H9 (cell line): ENCODE measurements at regions not wholly inside any gene's neighbourhood (a gene's known extent, or its start where the extent isn't known, plus 50 kb on each side); places are given as distances from the start of the nearest gene placed in this dataset.

ENCODE experiments used
- DNase-seq: peaks from one replicate; pipeline ENCODE4 v3.0.0-alpha.2; 2017
- H2AFZ ChIP-seq: one replicate; pipeline ENCODE4 v1.6.1; 2013; ENCODE audit warnings: mild to moderate bottlenecking, low read length, control low read depth, moderate library complexity
- H2AK5ac ChIP-seq: 2 replicates; pipeline ENCODE4 v1.6.1; 2013; ENCODE audit warnings: low read length, control low read depth, mixed read lengths; ENCODE audit not compliant: insufficient read length
- H2BK120ac ChIP-seq: one replicate; pipeline ENCODE4 v1.6.1; 2013; ENCODE audit warnings: low read depth, mild to moderate bottlenecking, low read length, control low read depth, inconsistent platforms; ENCODE audit not compliant: poor library complexity, severe bottlenecking
- H2BK12ac ChIP-seq: 2 replicates; pipeline ENCODE4 v1.6.1; 2013; ENCODE audit warnings: low read length, control low read depth, mixed read lengths, low read depth; ENCODE audit not compliant: insufficient read length
- H2BK15ac ChIP-seq: 2 replicates; pipeline ENCODE4 v1.6.1; 2013; ENCODE audit warnings: low read depth, low read length, control low read depth
- H2BK20ac ChIP-seq: one replicate; pipeline ENCODE4 v1.6.1; 2013; ENCODE audit warnings: low read depth, mild to moderate bottlenecking, low read length, control low read depth, inconsistent platforms; ENCODE audit not compliant: poor library complexity, severe bottlenecking
- H2BK5ac ChIP-seq: 2 replicates; pipeline ENCODE4 v1.6.1; 2013; ENCODE audit warnings: low read length, control low read depth, mixed read lengths; ENCODE audit not compliant: insufficient read length
- H3K14ac ChIP-seq: 2 replicates; pipeline ENCODE4 v1.6.1; 2013; ENCODE audit warnings: low read length, control low read depth; ENCODE audit not compliant: insufficient read depth
- H3K18ac ChIP-seq: 2 replicates; pipeline ENCODE4 v1.6.1; 2013; ENCODE audit warnings: low read depth, mild to moderate bottlenecking, mixed read lengths, low read length, control low read depth; ENCODE audit not compliant: insufficient read length
- H3K23ac ChIP-seq: 2 replicates; pipeline ENCODE4 v1.6.1; 2013; ENCODE audit warnings: low read length, control low read depth, mixed read lengths, low read depth; ENCODE audit not compliant: insufficient read length
- H3K23me2 ChIP-seq: 2 replicates; pipeline ENCODE4 v1.6.1; 2013; ENCODE audit warnings: low read depth, mild to moderate bottlenecking, mixed read lengths, low read length, control low read depth; ENCODE audit not compliant: insufficient read length, poor library complexity, severe bottlenecking
- H3K27ac ChIP-seq: 2 replicates; pipeline ENCODE4 v1.5.1; 2013; ENCODE audit warnings: low read length, control low read depth, mixed read lengths, low read depth; ENCODE audit not compliant: insufficient read length
- H3K27me3 ChIP-seq: 2 replicates; pipeline ENCODE4 v1.6.1; 2013; ENCODE audit warnings: low read length, control low read depth, inconsistent platforms; ENCODE audit not compliant: insufficient read depth
- H3K4ac ChIP-seq: 2 replicates; pipeline ENCODE4 v1.6.1; 2013; ENCODE audit warnings: low read depth, mild to moderate bottlenecking, control low read depth, inconsistent platforms, low read length, moderate library complexity
- H3K4me1 ChIP-seq: 2 replicates; pipeline ENCODE4 v1.6.1; 2013; ENCODE audit warnings: low read length, control low read depth, inconsistent platforms; ENCODE audit not compliant: insufficient read depth
- H3K4me2 ChIP-seq: 2 replicates; pipeline ENCODE4 v1.6.1; 2013; ENCODE audit warnings: low read length, control low read depth, mixed read lengths; ENCODE audit not compliant: insufficient read length, insufficient read depth
- H3K56ac ChIP-seq: 2 replicates; pipeline ENCODE4 v1.6.1; 2013; ENCODE audit warnings: low read depth, mild to moderate bottlenecking, mixed read lengths, low read length, control low read depth; ENCODE audit not compliant: insufficient read length
- H3K79me1 ChIP-seq: 2 replicates; pipeline ENCODE4 v1.6.1; 2013; ENCODE audit warnings: low read depth, mild to moderate bottlenecking, moderate library complexity, low read length, control low read depth, inconsistent platforms; ENCODE audit not compliant: insufficient read depth, poor library complexity, severe bottlenecking
- H3K79me2 ChIP-seq: 2 replicates; pipeline ENCODE4 v1.6.1; 2013; ENCODE audit warnings: low read length, control low read depth, inconsistent platforms; ENCODE audit not compliant: insufficient read depth
- H3K9ac ChIP-seq: 2 replicates; pipeline ENCODE4 v1.6.1; 2013; ENCODE audit warnings: low read length, control low read depth, mixed read lengths; ENCODE audit not compliant: insufficient read length; ENCODE audit errors: extremely low read depth
- H3K9me3 ChIP-seq: one replicate; pipeline ENCODE4 v1.6.1; 2013; ENCODE audit warnings: low read depth, low read length, inconsistent platforms; ENCODE audit not compliant: control insufficient read depth
- H3T11ph ChIP-seq: one replicate; pipeline ENCODE4 v1.6.1; 2013; ENCODE audit warnings: mild to moderate bottlenecking, low read length, control low read depth, inconsistent platforms
- H4K20me1 ChIP-seq: one replicate; pipeline ENCODE4 v1.6.1; 2013; ENCODE audit not compliant: control insufficient read depth, insufficient read length, insufficient read depth
- H4K5ac ChIP-seq: 2 replicates; pipeline ENCODE4 v1.6.1; 2013; ENCODE audit warnings: low read depth, mild to moderate bottlenecking, mixed read lengths, low read length, control low read depth; ENCODE audit not compliant: insufficient read length
- H4K8ac ChIP-seq: replicated peaks from 2 replicates; pipeline ENCODE4 v1.6.1; 2013; ENCODE audit warnings: low read length, control low read depth, mixed read lengths, low read depth; ENCODE audit not compliant: insufficient read length
- H4K91ac ChIP-seq: 2 replicates; pipeline ENCODE4 v1.6.1; 2013; ENCODE audit warnings: low read depth, mild to moderate bottlenecking, moderate library complexity, mixed read lengths, low read length, control low read depth; ENCODE audit not compliant: insufficient read length
- H3K27ac Mint-ChIP-seq, 3 experiments: 2 replicates in 2 of 3; 3 replicates in 1 of 3; pipeline ENCODE4 v1.8.0; 2020 to 2021; ENCODE audit warnings: mixed read lengths in 3 of 3, mild to moderate bottlenecking in 1 of 3, moderate library complexity in 1 of 3
- H3K27me3 Mint-ChIP-seq: 2 replicates; pipeline ENCODE4 v1.8.0; 2021; ENCODE audit warnings: low read depth, mild to moderate bottlenecking, moderate library complexity, mixed read lengths
- H3K36me3 Mint-ChIP-seq, 3 experiments: 2 replicates in 2 of 3; 3 replicates in 1 of 3; pipeline ENCODE4 v1.8.0; 2020 to 2021; ENCODE audit warnings: low read depth in 3 of 3, mixed read lengths in 3 of 3; ENCODE audit not compliant: insufficient read depth in 1 of 3
- H3K4me1 Mint-ChIP-seq, 2 experiments: 2 replicates each; pipeline ENCODE4 v1.8.0; 2020; ENCODE audit warnings: mixed read lengths in 2 of 2
- H3K4me3 Mint-ChIP-seq, 2 experiments: 2 replicates in 1 of 2; 3 replicates in 1 of 2; pipeline ENCODE4 v1.8.0; 2020 to 2021; ENCODE audit warnings: mild to moderate bottlenecking in 2 of 2, mixed read lengths in 2 of 2, moderate library complexity in 1 of 2
- H3K9me3 Mint-ChIP-seq, 2 experiments: 2 replicates in 1 of 2; 3 replicates in 1 of 2; pipeline ENCODE4 v1.8.0; 2020; ENCODE audit warnings: mild to moderate bottlenecking in 2 of 2, mixed read lengths in 2 of 2, moderate library complexity in 1 of 2
- CTCF ChIP-seq: fragments of 200-600 bp; sonication (generic); conservative IDR thresholded peaks from 3 replicates; pipeline ENCODE4 v1.8.0; 2021; ENCODE audit warnings: antibody characterized with exemption, mild to moderate bottlenecking
- WGBS: extraction: QIAGEN DNeasy Blood & Tissue Kit; methylation state at CpG from one replicate; pipeline ENCODE4 v1.1.7; 2013; ENCODE audit warnings: missing lambda C conversion rate, low lambda C conversion rate, mixed read lengths; ENCODE audit not compliant: insufficient read length; ENCODE audit errors: extremely low coverage; 5-methylcytosine and 5-hydroxymethylcytosine counted together

DNA sequence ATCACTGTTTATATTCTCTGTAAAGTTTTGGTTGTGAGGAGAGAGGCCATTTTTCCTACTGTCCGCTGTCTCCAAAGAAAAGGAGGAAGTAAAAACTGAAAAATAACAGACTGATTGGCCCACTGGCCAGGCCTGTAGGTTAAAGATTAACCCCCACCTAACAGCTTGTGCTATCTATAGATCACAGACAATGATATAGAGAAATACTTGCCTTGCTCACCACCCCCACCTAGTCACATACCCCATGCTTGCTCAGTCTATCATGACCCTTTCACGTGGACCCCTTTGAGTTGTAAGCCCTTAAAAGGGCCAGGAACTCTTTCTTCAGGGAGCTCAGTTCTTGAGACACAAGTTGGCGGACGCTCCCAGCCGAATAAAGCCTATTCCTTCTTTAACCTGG lies 357.4 kb downstream of the PRDM9 start:
- no peak overlapping the region for H2BK20ac ChIP-seq
- Mint-ChIP-seq H3K4me1 (peaks cover 0 to 7% of the 10 kb centered on the region in 2 experiments; a peak in 1 of 4 replicates), H3K27ac (peak overlapping the region in 1 of 3 experiments; percentile 85; a peak in 2 of 7 replicates), H3K9me3 (peaks cover 2 to 3% of the 10 kb centered on the region in 2 experiments; a peak in 1 of 5 replicates), H3K27me3 (no peaks in the 10 kb centered on the region), H3K36me3 (no peaks in the 10 kb centered on the region; a peak in 1 of 7 replicates), H3K4me3 (no peak overlapping the region)
- H3K23ac ChIP-seq, result no peak overlapping the region
- H2BK120ac ChIP-seq, result no peak overlapping the region
- H3K9ac ChIP-seq, result no peak overlapping the region
- H2AK5ac ChIP-seq, result no peak overlapping the region
- H3K9me3 ChIP-seq, result no peaks in the 10 kb centered on the region
- H3T11ph ChIP-seq, result no peak overlapping the region
- WGBS, result no CpG with 5 or more reads among the region's 5 CpGs
- DNase-seq, result no peak
- H4K5ac ChIP-seq, result no peak overlapping the region
- H3K79me2 ChIP-seq, result no peaks in the 10 kb centered on the region
- H2BK5ac ChIP-seq, result no peak overlapping the region
- no peak overlapping the region for H3K4ac ChIP-seq
- no peak overlapping the region for H2BK15ac ChIP-seq
- no peak for TF ChIP-seq CTCF
- H2AFZ ChIP-seq, result no peak overlapping the region
- no peak overlapping the region for H4K91ac ChIP-seq
- H3K4me1 ChIP-seq, result no peaks in the 10 kb centered on the region
- H3K4me2 ChIP-seq, result no peak overlapping the region
- H3K18ac ChIP-seq, result no peak overlapping the region
- no peak overlapping the region for H3K14ac ChIP-seq
- no peak overlapping the region for H3K56ac ChIP-seq
- no peak overlapping the region for H3K27ac ChIP-seq
- H3K79me1 ChIP-seq, result no peaks in the 10 kb centered on the region
- no peak overlapping the region for H2BK12ac ChIP-seq
- no peaks in the 10 kb centered on the region for H4K20me1 ChIP-seq
- no peaks in the 10 kb centered on the region for H3K23me2 ChIP-seq
- no peak overlapping the region for H4K8ac ChIP-seq
- H3K27me3 ChIP-seq, result no peaks in the 10 kb centered on the region
